22Rv1 (cell line): ENCODE measurements at regions not wholly inside any gene's neighbourhood (a gene's known extent, or its start where the extent isn't known, plus 50 kb on each side); places are given as distances from the start of the nearest gene placed in this dataset.

Experiments
- CTCF ChIP-seq: fragments of 450-650 bp; IDR thresholded peaks from 2 replicates; pipeline ENCODE4 v1.5.1; 2017; ENCODE audit warnings: mild to moderate bottlenecking
- ZFX ChIP-seq: fragments of 450-650 bp; IDR thresholded peaks from 2 replicates; pipeline ENCODE4 v1.6.1; 2017; ENCODE audit warnings: antibody characterized with exemption, borderline replicate concordance

DNA sequence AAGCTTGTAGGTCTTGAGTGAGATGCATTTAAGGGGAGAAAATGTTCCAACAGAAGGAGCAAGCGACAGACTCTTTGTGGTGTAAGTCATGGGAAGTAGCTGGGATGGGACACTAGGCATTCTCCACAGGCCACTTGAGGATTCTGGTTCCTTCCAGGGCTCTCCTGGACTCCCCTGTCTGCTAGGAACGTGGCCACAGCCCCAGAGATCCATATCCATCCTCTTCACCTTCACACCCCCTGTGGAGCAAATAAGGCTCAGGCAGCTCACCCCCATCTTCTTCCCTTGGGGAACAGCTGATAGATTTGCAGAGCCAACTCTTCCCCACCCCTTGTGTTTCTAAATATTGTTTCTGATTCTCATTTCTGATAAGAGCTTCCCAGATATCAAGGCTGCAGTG lies 482.6 kb upstream of the MKI67 start:
- TF ChIP-seq CTCF (no peak), ZFX (no peak)
